Skeletal muscle cell (primary cell): ENCODE measurements at regions not wholly inside any gene's neighbourhood (a gene's known extent, or its start where the extent isn't known, plus 50 kb on each side); places are given as distances from the start of the nearest gene placed in this dataset.
"Not testable (repeated sequence)": the region's sequence is repeated elsewhere in the genome, so short reads cannot be mapped to it uniquely, and the experiment has no call there.

ENCODE experiments used
- DNase-seq: peaks from one replicate; pipeline ENCODE4 v3.0.0-alpha.2; 2010; ENCODE audit warnings: low read depth
- H3K4me3 ChIP-seq: 2 replicates; pipeline ENCODE4 v1.5.1; 2011; ENCODE audit warnings: low read depth, mild to moderate bottlenecking, control low read depth, low read length, moderate library complexity

DNA sequence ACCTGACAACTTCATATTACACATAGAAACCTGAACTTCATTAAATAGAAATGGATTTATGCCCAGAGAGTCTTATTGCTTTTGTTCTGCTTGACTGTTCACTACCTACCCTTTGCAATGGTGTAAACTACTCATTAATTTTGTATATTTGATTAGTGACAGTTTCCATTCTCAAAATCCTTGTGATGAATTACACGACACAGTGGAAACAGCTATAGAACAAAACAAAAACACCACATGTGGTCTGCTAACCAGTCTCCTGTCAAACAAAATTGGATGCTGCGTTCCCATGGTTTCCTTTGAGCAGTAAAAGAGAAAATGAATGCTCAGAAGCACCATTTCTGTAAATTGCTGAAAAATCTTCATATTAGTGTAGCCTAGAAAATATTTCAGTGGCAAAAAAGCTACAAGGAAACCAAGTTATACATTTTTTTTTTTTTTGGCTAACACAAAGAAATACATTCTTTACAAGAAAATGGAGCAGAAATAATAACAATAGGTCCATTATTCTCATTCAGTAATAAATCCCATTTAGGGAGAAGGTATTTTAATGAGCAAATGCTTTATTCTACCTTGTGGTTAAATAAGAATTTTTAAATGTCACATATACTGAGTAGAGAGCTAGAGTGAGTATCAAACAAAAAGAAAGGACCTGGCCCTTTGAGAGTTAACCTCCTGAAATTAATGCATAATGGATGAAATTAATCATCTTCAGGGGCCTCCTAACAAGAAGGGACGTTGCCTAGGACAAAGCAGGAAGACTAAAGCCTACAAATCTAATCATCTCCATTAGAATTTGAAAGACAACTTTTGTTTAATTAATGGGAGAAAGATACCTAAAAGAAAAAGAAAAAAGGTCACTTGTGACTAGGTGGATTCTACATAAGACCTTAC lies 355.1 kb upstream of the ZC3H15 start:
- no peak for DNase-seq
- no peak overlapping the region for H3K4me3 ChIP-seq

DNA sequence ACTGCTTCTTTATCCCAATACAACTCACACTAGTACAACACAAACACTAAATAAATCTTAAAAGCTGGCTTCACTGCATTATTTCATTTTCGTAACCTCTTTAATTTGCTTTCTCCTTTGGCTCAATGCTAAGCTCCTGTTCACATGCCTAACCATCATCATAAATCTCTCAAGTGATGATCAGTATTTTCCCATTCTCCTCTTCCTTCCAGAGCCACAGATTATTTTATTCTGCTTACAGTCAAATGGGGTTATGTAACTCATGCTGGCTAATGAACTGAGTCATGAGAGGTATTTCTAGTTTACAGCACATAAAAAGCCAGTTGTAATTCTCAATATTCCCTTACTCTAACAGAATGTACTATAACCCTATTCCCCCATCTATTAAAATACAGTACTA lies 350.4 kb upstream of the ZC3H15 start:
- H3K4me3 ChIP-seq = no peak overlapping the region
- DNase-seq = peak; percentile 31

DNA sequence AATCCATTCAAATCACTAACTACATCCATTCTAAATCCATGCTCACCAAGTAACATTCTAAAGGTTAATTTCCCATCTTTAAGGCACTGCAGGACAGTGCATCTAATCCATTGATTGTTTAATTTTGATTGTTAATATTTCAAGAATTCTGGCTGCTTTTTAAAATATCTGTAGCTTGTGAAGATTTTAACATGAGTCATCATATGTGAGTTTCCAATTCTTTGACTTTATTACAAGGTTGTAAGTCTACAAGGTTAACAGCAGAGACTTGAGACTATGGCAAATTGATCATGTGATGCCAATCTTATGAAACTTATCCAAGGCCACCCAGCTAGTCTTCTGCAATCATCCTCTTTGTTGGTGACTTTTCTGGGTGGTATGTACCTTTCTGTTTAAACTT lies 349.2 kb upstream of the ZC3H15 start:
- DNase-seq = no peak
- no peak overlapping the region for H3K4me3 ChIP-seq

DNA sequence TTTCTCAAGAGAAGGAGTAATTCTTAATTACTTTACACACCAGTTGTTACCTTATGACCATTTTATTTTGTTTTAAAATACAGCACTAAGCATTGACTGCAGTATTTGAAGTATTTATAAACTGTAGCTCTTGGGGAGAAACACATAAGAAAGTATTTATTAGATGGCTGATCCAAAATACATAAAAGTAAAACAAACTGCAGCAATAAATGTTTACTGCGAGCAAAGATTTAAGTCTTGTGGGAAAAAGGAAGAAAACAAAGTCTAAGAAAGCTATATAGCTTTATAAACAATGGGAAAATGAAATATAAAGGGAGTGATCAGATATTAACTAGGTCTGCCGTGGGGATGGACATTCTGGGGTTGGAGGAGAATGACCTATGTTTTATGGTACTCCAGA lies 347.2 kb upstream of the ZC3H15 start:
- no peak for DNase-seq
- H3K4me3 ChIP-seq = no peak overlapping the region

DNA sequence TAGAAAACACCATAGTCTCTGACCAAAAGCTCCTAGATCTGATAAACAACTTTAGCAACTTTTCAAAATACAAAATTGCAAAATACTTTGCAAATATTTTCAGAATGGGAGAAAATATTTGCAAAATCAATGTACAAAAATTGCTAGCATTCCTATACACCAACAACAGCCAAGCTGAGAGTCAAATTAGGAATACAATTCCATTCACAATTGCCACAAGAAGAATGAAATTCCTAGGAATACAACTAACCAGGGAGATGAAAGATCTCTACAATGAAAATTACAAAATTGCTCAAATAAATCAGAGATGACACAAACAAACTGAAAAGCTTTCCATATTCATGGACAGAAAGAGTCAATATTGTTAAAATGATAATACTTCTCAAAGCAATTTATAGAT lies 327.0 kb upstream of the ZC3H15 start:
- H3K4me3 ChIP-seq = no peak overlapping the region
- DNase-seq = no peak

DNA sequence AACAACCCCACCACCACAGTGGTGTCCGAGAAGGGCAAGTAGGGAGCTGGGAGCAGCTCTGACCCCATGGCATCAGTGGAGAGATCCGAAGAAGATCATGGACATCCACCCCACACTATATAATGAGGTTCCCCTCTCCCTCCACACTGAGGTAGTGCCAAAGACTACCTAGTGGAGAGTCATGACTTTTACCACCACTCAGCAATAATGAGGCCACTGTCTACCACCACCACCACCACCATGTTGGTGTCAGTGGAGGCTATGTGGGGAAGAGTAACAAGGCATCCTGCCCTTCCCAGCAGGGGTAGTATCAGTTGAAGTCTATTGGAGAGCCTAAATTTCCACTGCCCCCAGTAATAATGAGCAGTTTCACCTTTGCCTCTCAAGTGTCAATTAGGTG lies 321.7 kb upstream of the ZC3H15 start:
- DNase-seq = no peak
- H3K4me3 ChIP-seq = no peak overlapping the region

DNA sequence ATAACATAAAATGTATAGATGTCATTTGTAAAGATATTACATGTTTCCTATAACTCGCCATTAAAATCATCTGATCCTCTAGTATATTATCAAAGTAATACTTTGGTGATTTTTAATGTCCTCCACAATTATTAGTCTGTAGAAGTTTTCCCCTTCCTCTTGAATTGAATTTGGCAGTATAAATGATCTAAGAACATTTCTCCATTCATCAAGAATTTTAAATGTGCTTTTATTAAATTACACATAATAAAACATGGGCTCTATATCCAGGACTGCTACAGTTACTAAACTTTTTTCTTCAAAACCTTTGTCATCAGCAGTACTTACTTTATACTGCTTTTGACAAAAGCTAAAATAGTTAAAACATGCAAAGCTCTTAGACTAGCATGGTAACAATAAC lies 315.4 kb upstream of the ZC3H15 start:
- DNase-seq = no peak
- no peak overlapping the region for H3K4me3 ChIP-seq

DNA sequence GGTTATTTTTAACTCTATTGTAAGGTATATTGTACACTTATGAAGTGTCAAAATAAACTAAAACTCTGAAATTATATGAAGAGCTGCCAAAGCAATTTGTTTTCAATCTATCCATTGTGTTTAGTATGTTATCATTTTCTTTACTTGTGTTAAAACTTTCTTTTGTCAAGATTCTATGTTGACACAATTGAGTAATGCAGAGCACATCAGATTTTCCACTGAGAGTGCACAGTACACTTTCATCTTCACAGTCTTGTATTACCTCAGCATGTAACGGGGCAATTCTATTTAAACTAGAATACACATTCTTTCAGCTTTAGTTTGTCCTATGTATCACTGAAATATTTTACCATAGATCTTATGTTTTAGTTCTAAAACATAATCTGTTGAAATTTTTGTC lies 304.4 kb upstream of the ZC3H15 start:
- DNase-seq = peak; percentile 0
- no peak overlapping the region for H3K4me3 ChIP-seq

DNA sequence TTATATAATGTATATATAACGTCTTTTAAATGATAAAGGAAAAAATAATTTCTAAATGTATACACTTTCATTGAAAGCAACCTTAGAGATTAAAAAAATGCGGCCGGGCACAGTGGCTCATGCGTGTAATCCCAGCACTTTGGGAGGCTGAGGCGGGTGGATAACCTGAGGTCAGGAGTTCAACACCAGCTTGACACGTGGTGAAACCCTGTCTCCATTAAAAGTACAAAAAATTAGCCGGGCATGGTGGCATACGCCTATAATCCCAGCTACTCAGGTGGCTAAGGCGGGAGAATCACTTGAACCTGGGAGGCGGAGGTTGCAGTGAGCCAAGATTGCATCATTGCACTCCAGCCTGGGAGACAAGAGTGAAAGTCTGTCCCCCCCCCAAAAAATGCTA lies 303.7 kb upstream of the ZC3H15 start:
- not testable (repeated sequence) for DNase-seq, H3K4me3 ChIP-seq

DNA sequence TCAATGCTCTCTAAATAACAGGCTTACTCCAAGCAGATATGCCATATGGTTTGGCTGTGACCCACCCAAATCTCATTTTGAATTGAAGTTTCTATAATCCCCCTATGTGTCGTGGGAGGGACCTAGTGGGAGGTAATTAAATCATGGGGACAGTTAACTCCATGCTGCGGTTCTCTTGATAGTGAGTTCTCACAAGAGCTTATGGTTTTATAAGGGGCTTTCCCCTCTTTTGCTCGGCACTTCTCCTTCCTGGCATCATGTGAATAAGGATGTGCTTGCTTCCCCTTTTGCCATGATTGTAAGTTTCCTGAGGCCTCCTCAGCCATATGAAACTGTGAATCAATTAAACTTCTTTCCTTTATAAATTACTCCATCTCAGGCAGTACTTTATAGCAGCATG lies 302.7 kb upstream of the ZC3H15 start:
- no peak for DNase-seq
- no peak overlapping the region for H3K4me3 ChIP-seq

DNA sequence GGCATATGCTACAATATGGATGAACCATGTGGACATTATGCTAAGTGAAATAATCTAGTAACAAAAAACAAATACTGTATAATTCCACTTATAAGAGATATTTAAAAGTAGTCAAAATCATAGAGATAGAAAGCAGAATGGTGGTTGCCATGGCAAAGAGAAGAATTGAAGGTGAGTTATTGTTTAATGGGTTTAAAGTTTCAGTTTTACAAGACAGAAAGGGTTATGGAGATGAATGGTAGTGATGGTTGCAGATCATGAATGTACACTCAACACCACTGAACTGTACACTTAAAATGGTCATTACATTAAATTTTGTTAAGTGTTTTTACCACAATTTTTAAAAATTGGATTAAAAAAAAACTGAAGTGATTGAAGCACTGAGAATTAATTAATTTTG lies 298.2 kb upstream of the ZC3H15 start:
- DNase-seq = no peak
- H3K4me3 ChIP-seq = no peak overlapping the region

DNA sequence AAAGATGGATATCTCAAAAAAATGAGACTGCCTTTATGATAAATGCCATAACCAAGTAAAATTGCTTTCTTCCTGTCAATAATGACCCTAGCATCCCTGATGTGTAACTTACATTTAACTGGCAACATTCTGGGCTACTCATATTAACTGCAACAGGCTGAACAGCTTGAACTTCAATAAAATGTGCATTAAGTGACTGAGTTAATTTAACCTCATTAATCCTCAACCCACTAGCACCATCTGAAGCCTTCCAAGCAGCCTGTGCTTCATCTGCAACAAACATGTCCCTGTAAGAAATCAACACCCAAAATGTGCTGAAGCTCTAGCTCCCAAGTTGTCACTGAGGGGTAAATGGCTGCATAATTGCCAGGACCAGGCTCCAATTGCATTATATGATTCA lies 296.2 kb upstream of the ZC3H15 start:
- H3K4me3 ChIP-seq = no peak overlapping the region
- DNase-seq = no peak

DNA sequence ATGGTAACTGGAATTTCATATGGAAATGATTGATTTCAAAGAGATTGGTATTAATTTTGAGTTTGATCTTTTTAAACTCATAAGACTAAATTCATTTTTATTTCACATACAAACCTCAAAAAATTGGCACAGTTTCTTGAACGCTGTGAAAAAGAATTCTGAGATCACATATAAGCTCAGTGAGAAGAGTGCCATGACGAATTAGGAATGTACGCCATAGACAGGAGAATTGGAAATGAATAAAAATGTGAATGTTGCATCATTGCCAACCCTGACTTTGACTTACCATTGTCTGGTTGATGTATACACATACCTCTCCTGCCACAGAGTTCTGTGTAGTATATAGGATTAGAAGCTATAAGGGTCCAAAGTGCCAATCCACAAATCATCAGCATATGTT lies 290.4 kb upstream of the ZC3H15 start:
- peak; percentile 4 for DNase-seq
- H3K4me3 ChIP-seq = no peak overlapping the region

DNA sequence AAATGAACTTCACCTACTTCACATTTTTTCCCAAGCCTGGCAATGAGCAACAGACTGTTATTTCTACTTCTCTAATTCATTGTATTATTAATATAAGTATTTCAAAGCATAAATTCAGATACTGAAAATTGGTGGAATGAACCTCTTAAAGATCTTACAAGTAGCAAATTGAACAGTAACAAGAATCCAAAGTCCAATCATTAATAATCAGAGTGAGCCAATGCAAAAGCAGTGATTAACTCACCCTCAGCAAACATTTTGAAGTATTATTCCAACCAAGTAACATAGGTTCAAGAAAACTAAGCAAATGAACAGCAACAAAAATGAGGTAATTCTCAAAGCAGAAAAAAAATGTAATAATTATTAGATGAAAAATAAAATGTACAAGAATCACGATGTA lies 288.1 kb upstream of the ZC3H15 start:
- H3K4me3 ChIP-seq = no peak overlapping the region

DNA sequence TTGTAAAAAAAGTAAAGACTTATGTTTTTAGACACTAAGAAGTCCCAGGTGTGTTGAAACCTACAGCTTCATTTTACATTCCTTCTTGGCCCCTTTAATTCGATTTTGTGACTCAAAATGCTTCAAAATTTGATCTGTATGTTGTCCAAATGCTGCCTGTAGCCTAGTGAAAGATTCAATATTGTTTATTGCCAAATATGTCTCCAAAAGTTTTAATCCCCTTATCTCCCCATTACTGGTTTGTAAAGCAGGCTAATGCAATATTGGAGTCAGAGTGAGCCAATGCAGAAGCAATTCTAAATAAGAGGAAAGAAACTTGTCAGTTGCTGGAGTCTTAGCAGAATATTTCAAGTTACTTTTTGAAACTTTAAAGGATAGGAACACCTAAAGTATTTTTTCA lies 287.0 kb upstream of the ZC3H15 start:
- H3K4me3 ChIP-seq = no peak overlapping the region
- no peak for DNase-seq

More for the DNA sequence above, 288.1 kb upstream of the ZC3H15 start:
- DNase-seq = no peak

DNA sequence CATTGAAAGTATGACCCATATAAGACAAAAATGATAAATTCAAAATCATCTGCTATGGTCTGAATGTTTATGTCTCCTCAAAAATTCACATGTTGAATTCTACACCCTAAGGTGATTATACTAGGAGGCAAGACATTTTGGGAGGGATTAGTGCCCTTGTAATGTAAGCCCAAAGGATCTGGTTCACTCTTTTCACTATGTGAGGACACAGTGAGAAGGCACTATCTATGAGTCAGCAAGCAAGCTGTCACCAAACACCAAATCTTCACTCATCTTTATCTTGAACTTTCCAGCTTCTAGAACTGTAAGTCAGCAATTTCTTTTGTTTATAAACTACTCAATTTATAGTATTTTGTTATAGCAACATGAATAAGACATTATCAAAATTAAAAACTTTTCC lies 284.7 kb upstream of the ZC3H15 start:
- peak; percentile 4 for DNase-seq

DNA sequence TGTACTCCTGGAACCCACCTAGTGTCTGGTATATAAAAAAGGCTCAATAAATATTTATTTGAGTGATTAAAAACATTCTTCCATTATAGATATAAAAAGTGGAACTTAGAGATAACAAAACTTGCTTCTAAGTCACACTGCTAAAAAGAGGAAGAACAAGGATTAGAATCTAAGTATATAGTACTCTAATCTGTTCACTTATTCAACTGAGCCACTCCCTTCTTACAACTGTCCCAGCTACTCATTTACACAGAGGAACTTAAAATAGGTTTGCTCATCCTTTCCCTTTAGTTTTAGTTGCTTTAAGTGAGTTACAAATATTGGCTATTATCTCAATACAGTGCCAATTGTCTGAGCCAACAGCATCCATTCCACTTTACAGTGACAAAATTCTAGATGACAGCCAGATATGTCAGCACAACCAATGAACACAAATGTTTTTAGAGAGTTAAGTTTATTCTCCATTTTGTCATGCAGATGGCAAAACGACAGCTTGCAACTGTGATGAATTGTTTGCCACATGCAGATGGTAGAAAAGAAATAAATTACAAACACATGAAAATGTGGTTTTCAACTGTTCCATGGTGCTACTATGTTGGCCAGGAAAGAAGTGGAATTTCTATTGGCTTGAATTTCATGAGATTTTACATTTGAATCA lies 280.7 kb upstream of the ZC3H15 start:
- DNase-seq = no peak
- no peak overlapping the region for H3K4me3 ChIP-seq

More for the DNA sequence above, 284.7 kb upstream of the ZC3H15 start:
- H3K4me3 ChIP-seq = no peak overlapping the region

DNA sequence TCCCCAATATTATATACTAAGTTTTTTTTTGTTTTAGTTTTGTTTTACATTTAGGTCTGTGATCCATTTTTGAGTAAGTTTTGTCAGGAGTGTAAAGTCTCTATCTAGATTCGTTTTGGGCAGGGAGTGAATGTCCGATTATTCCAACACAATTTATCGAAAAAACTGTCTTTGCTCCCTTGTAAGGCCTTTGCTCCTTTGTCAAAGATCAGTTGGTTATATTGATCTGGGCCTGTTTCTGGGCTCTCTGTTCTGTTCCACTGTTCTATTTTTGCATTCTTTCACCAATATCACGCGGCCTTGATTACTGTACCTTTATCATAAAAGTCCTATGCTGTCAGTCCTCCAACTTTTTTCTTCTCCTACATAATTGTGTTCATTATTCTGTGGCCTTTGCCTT lies 276.5 kb upstream of the ZC3H15 start:
- DNase-seq = no peak
- H3K4me3 ChIP-seq = no peak overlapping the region

DNA sequence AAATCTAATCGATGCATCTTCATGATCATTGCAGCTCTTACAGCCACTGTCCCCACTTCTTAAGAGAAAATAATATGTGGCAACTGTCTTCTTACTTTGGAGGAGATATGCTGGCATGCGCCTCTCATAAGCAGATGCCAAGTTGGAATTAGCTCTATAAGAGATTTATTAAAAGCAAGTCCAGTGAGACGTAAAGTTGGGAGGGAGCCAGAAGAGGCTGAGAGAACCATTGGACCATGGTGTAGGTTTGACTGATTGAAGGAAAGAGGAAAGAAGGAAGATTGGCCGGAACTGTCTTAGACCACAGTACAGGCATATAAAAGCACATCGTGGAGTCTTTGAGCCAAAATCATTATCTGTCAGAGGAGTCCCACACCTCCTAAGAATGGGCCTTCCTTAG lies 265.7 kb upstream of the ZC3H15 start:
- no peak overlapping the region for H3K4me3 ChIP-seq
- DNase-seq = no peak

DNA sequence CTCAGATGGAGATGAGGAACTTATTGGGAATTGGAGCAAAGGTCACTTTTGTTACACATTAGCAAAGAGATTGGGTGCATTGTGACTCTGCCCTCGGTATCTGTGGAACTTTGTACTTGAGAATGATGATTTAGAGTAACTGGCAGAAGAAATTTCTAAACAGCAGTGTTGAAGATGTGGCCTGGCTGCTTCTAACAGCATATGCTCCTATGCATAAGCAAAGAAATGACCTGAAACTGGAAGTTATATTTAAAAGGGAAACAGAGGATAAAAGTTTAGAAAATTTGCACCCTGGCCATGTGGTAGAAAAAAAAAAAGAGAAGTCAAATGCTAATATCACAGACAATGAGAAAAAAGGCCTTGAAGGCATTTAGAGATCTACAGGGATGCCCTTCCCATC lies 256.8 kb upstream of the ZC3H15 start:
- DNase-seq = no peak
- no peak overlapping the region for H3K4me3 ChIP-seq

DNA sequence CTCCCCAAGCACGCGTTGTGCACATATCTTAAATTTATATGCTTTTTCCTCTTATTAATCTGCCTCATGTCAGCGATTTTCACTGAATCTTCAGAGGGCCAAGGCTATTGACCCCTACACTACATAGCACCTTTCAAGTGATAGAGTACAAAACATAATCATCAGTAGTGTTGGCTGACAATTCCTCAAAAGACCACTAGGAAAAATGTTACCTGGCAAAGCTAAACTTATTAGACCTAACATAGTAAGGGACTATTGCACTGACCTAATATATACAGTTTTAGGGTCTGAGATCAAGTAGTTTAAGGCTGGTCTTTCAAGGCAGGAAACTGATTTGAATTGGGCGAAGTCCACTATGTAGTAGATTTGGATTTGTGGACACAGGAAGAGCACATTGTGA lies 244.2 kb upstream of the ZC3H15 start:
- H3K4me3 ChIP-seq = no peak overlapping the region
- DNase-seq = no peak
